Mucosa of descending colon (tissue), 3 donors: ENCODE measurements at regions not wholly inside any gene's neighbourhood (a gene's known extent, or its start where the extent isn't known, plus 50 kb on each side); places are given as distances from the start of the nearest gene placed in this dataset.
A peak's percentile ranks its signal among the peaks of the same experiment; 100 is the strongest.

Source experiments
- ATAC-seq: fragments of 200-7000 bp; cut with Tn5 transposase; one replicate; pipeline ENCODE4 v1.9.1; 2020; ENCODE audit warnings: mild to moderate bottlenecking, moderate library complexity
- DNase-seq, 3 donors: peaks; one replicate each; pipeline ENCODE4 v3.0.0-alpha.2; 2020
- H3K36me3 ChIP-seq: fragments of 200-600 bp; one replicate; pipeline ENCODE4 v1.8.0; 2021; ENCODE audit warnings: low read depth, mild to moderate bottlenecking
- H3K4me1 ChIP-seq: fragments of 200-600 bp; one replicate; pipeline ENCODE4 v1.8.0; 2021; ENCODE audit warnings: low read depth, mild to moderate bottlenecking
- H3K4me3 ChIP-seq: fragments of 200-600 bp; one replicate; pipeline ENCODE4 v1.8.0; 2021; ENCODE audit warnings: mild to moderate bottlenecking
- H3K9me3 ChIP-seq: fragments of 200-600 bp; one replicate; pipeline ENCODE4 v1.8.0; 2021; ENCODE audit warnings: mild to moderate bottlenecking
- CTCF ChIP-seq: fragments of 200-600 bp; IDR thresholded peaks from one replicate; pipeline ENCODE4 v1.8.0; 2022; ENCODE audit warnings: antibody characterized with exemption, mild to moderate bottlenecking
- intact Hi-C, 2 donors: fragments of 100-400 bp; cut with DNase I in 1 of 2; cut with micrococcal nuclease in 1 of 2; formaldehyde crosslinking; loops; one replicate each; pipeline versions ENCODE4 v1.11.0 to v1.11.1; 2022; cut with DNase I, micrococcal nuclease
- donor health status: DM: no; HTN: no; CAD: no; lungs with moderate emphysema.
- donor health status: DM: no; HTN: no; CAD: no.
- donor health status: DM: no; HTN: yes; CAD: no.

DNA sequence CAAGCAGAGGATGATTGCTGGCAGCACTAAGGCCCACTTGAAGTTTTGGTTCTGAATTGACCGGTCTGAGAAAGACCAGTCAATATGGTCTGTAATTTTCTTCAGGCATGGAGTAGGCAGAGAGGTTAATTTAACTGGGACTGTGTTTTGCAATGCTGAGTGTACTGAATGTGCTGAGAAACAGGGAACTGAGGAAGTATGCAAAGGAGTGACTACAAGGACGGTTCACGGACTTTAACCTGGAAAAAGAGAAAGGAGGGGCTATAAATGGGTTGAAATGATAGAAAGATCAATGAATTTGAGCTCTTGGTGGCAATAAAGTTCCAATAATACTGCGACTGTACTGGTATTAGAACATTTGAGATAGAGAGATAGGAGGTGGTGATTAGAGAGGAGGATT, 84.5 kb downstream of the MAGEB17 start:
- Histone ChIP-seq H3K4me3 (no peak overlapping the region), H3K9me3 (no peaks in the 10 kb centered on the region), H3K4me1 (no peaks in the 10 kb centered on the region), H3K36me3 (no peaks in the 10 kb centered on the region)
- ATAC-seq (peak; percentile 65), DNase-seq (no peak)
- TF ChIP-seq CTCF: no peak
- intact Hi-C loops: no loop called here

- Histone ChIP-seq H3K4me3 (no peak overlapping the region), H3K4me1 (no peaks in the 10 kb centered on the region), H3K36me3 (no peaks in the 10 kb centered on the region), H3K9me3 (no peaks in the 10 kb centered on the region)
- ATAC-seq (no peak), DNase-seq (no peak)
- intact Hi-C loops: no loop called here
- no peak for TF ChIP-seq CTCF
Measured at GRCh38 chrX:16258882-16259281, 91.6 kb downstream of the MAGEB17 start.

GRCh38 chrX:16267431-16267830, 100.2 kb downstream of the MAGEB17 start:
- Histone ChIP-seq H3K9me3 (no peaks in the 10 kb centered on the region), H3K36me3 (no peaks in the 10 kb centered on the region), H3K4me3 (no peak overlapping the region), H3K4me1 (no peaks in the 10 kb centered on the region)
- no peak for ATAC-seq
- intact Hi-C loops: no loop called here
- no peak for DNase-seq
- TF ChIP-seq CTCF: no peak

- intact Hi-C loops: no loop called here
- TF ChIP-seq CTCF: no peak
Measured at GRCh38 chrX:16268206-16268605, 100.9 kb downstream of the MAGEB17 start.

GRCh38 chrX:16278927-16279326, 111.6 kb downstream of the MAGEB17 start:
- Histone ChIP-seq H3K9me3 (no peaks in the 10 kb centered on the region), H3K4me3 (no peak overlapping the region), H3K36me3 (no peaks in the 10 kb centered on the region), H3K4me1 (no peaks in the 10 kb centered on the region)
- no peak for ATAC-seq
- no peak for TF ChIP-seq CTCF
- peak in 1 of 3 donors; percentile 2 for DNase-seq
- intact Hi-C loops: no loop called here

More at GRCh38 chrX:16268206-16268605, 100.9 kb downstream of the MAGEB17 start:
- no peaks in the 10 kb centered on the region for H3K36me3 ChIP-seq
- H3K9me3 ChIP-seq: no peaks in the 10 kb centered on the region
- H3K4me1 ChIP-seq: no peaks in the 10 kb centered on the region
- DNase-seq (no peak), ATAC-seq (no peak)
- no peak overlapping the region for H3K4me3 ChIP-seq

DNA sequence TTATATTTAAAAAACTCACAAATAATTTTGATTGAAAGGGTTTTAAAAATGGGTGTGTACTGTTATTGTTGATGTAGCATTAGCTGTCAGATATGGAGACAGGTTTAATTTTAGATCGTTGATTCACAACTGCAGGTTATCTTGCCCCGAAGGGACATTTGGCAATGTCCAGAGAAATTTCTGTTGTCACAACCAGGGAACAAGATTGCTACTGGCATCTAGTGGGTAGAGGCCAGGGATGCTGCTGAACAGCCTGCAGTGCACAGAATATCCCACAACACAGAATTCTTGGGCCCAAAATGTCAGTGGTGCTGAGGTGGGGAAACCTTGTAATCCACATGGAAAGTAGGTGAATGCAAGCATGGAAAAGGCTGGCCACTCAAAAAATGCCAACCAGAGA, 114.9 kb downstream of the MAGEB17 start:
- no peaks in the 10 kb centered on the region for H3K4me1 ChIP-seq
- ATAC-seq (no peak), DNase-seq (no peak)
- H3K9me3 ChIP-seq: no peaks in the 10 kb centered on the region
- no peak overlapping the region for H3K4me3 ChIP-seq
- no peak for TF ChIP-seq CTCF
- intact Hi-C loops: no loop called here
- H3K36me3 ChIP-seq: no peaks in the 10 kb centered on the region
